Fibroblast of skin of back (primary cell): ENCODE measurements at regions not wholly inside any gene's neighbourhood (a gene's known extent, or its start where the extent isn't known, plus 50 kb on each side); places are given as distances from the start of the nearest gene placed in this dataset.

Experiments used
- DNase-seq: peaks from one replicate; pipeline ENCODE4 v3.0.0-alpha.2; 2013

- no peak for DNase-seq
Measured at GRCh38 chr13:72160977-72161376, 294.0 kb upstream of the DACH1 start.

- no peak for DNase-seq
Measured at GRCh38 chr13:72156760-72157159, 289.8 kb upstream of the DACH1 start.

- DNase-seq, result no peak
Measured at GRCh38 chr13:72153272-72153671, 286.3 kb upstream of the DACH1 start.

GRCh38 chr13:72151241-72151640 lies 284.2 kb upstream of the DACH1 start:
- peak; percentile 92 for DNase-seq

- no peak for DNase-seq
Measured at GRCh38 chr13:72150502-72150901, 283.5 kb upstream of the DACH1 start.

- DNase-seq, result no peak
Measured at GRCh38 chr13:72149701-72150100, 282.7 kb upstream of the DACH1 start.

- no peak for DNase-seq
Measured at GRCh38 chr13:72146816-72147215, 279.8 kb upstream of the DACH1 start.

- peak; percentile 75 for DNase-seq
Measured at GRCh38 chr13:72145383-72145782, 278.4 kb upstream of the DACH1 start.

GRCh38 chr13:72144636-72145035 lies 277.6 kb upstream of the DACH1 start:
- peak; percentile 17 for DNase-seq

GRCh38 chr13:72141855-72142519 lies 275.0 kb upstream of the DACH1 start:
- peak; percentile 19 for DNase-seq

- no peak for DNase-seq
Measured at GRCh38 chr13:72139192-72139591, 272.2 kb upstream of the DACH1 start.

GRCh38 chr13:72132075-72132474 lies 265.1 kb upstream of the DACH1 start:
- no peak for DNase-seq

- DNase-seq, result no peak
Measured at GRCh38 chr13:72129117-72129516, 262.1 kb upstream of the DACH1 start.

- DNase-seq, result no peak
Measured at GRCh38 chr13:72127031-72127430, 260.0 kb upstream of the DACH1 start.

- DNase-seq, result peak; percentile 16
Measured at GRCh38 chr13:72126424-72126823, 259.4 kb upstream of the DACH1 start.

- DNase-seq, result peak; percentile 35
Measured at GRCh38 chr13:72125561-72125960, 258.6 kb upstream of the DACH1 start.

- DNase-seq, result no peak
Measured at GRCh38 chr13:72122661-72123255, 255.8 kb upstream of the DACH1 start.

- no peak for DNase-seq
Measured at GRCh38 chr13:72121466-72121865, 254.5 kb upstream of the DACH1 start.

- no peak for DNase-seq
Measured at GRCh38 chr13:72120632-72121031, 253.6 kb upstream of the DACH1 start.

- no peak for DNase-seq
Measured at GRCh38 chr13:72113931-72114330, 246.9 kb upstream of the DACH1 start.

- DNase-seq, result no peak
Measured at GRCh38 chr13:72113076-72113475, 246.1 kb upstream of the DACH1 start.

GRCh38 chr13:72112216-72112615 lies 245.2 kb upstream of the DACH1 start:
- DNase-seq, result no peak

- peak; percentile 38 for DNase-seq
Measured at GRCh38 chr13:72109863-72110262, 242.9 kb upstream of the DACH1 start.

GRCh38 chr13:72104656-72105180 lies 237.7 kb upstream of the DACH1 start:
- peak; percentile 35 for DNase-seq
